GM19438 (cell line): ENCODE measurements at regions not wholly inside any gene's neighbourhood (a gene's known extent, or its start where the extent isn't known, plus 50 kb on each side); places are given as distances from the start of the nearest gene placed in this dataset.

ENCODE experiments used
- ATAC-seq: cut with Tn5 transposase; IDR thresholded peaks from one replicate; pipeline ENCODE4 v1.9.1; 2021; ENCODE audit warnings: low read depth; ENCODE audit not compliant: unreplicated experiment

GRCh38 chr14:22513066-22513812 is 75.8 kb downstream of the DAD1 start:
- no peak for ATAC-seq

DNA sequence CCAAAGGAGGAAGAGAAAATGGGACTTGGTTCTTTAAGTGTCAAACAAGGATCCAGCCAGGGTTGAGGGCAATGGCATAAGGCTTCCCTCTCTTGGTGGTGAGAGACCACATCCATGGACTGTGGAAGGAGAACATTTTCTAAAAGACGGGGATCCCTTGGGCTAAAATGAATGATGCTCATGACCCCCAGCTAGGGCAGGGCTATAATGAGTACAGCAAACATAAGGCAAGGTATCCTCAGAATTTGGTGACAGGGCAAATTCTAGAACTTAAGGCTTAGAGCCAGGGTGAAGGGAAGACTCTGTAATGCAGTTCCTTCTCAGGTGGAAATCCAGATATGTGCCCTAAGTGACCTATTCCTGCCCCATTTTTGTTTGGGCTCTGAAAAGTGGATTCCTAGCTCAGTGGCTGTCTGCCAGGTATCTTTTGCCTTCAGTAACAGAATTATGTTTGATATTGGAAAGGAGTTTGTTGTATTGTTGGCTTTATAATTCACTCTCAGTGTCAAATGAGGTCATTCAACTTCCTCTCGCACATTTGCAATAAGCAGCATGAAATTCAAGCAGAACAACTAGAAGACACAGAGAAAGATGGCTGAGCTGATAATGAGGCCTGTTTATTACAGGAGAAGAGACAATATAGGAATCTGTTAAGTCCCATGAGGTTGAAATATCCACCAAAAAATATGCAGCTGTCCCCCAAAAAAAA is 76.8 kb downstream of the DAD1 start:
- no peak for ATAC-seq

DNA sequence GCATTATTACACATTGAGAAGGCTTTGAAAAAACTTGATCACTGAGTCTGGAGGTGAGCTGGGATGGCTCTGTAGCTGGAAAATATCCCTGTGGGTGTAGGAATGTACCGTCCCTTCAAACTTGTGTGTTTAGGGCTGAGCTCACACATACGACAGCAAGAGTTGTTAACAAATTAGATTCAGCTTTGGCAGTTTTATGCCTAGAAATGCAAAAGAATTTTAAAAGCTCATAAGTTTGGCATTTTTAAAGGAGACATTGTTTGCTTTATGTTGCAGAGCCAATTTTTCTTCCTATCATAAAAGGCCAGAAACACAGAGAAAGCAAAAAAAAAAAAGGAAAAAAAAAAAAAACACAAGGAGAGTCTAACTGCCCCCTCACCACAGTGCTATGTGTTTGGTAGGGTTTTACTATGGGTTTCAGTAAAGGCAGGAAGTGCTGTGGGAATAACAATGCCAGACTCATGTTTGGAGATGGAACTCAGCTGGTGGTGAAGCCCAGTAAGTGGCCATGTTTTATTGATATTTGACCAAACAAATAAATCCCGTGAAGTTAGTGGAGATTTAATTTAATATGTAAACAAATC is 78.4 kb downstream of the DAD1 start:
- ATAC-seq: no peak

- no peak for ATAC-seq
These were observed 79.2 kb downstream of the DAD1 start for GRCh38 chr14:22509751-22510300.

DNA sequence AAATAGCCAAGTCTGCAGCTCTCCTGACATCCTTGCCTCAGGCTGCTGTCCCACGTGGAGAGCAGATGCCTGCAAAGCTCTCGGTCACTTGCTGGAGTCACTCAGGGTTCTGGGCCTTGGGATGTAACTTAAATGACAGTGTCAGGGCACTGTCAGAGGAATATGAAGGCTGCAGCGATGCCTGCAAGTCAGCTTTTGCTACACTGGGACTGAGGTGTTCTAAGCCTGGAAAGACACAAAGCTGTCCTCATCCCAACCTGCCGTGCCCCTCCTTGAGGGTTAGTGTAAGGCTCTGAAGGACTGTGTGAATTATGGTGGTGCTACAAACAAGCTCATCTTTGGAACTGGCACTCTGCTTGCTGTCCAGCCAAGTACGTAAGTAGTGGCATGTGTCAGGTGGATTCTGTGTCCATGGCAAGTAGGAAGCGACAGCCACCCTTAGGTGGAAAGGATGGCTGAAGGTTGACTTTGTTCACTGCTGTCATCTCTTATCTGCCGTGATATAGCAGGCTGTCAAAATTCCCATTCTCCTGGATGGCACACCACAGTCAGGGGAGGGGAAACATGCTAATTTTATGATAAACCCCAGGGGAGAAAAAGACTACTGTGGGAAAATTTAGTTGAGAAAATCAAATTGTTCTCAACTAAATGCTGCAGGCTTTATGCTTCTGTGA is 79.9 kb downstream of the DAD1 start:
- no peak for ATAC-seq

GRCh38 chr14:22508662-22509035 is 80.4 kb downstream of the DAD1 start:
- no peak for ATAC-seq

DNA sequence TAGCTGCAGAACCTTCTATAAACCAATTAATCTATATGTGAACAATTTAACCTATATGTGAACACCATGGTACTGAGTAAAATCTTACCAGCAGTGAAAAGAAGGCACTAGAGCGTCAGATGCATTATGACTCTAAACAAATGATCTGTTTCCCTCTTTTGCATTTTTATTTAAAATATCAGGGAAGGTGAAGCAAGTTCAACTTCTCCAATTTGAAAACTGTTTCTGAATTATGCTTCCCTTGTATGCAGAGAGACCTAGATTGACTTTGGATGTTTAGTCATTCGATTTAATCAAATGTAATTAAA is 80.9 kb downstream of the DAD1 start:
- no peak for ATAC-seq

- no peak for ATAC-seq
These were observed 82.2 kb downstream of the DAD1 start for GRCh38 chr14:22506778-22507351.

DNA sequence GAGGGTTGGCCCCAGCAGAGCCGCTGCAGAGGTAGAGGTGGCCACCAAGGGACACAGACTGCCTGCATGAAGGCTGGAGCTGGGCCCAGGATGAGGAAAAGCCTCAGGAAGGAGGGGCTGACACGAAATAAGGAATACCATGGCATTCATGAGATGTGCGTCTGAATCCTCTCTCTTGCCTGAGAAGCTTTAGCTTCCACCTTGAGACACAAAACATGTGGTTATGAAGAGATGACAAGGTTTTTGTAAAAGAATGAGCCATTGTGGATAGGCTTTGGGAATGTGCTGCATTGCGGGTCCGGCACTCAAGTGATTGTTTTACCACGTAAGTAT is 82.7 kb downstream of the DAD1 start:
- ATAC-seq: no peak

DNA sequence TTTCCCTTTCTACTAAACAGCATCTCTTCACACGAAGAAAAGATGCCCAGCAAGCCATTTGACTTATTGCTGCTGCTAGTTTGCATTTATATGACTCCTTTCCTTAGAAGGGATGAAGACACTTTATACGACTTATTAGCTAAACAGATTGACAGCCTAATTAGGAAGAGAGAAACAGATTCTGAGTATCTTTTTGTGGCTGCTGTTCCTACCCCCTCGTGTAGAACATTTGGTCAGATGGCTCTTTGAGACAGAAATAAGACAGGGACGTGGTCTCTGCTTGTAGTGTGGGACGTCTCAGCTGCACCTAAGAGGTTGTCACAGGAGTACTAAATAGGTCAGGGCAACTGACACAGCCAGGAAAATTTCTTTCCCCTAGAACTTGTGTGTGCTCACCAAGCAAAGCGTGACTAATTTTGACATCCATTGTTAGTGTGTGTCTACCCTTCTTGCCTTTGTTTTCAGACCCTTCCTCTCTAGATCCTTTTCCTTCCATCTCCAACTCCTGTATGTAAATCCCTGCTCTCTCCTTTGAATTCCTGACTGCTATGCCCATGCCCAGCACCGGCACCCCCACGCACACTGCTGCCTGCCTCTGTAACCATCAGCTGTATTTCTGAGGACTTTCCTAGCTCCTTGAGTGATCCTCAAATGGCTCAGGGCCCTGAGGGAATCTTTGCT is 83.2 kb downstream of the DAD1 start:
- no peak for ATAC-seq

GRCh38 chr14:22505309-22505696 is 83.7 kb downstream of the DAD1 start:
- no peak for ATAC-seq

GRCh38 chr14:22502551-22502950 is 86.5 kb downstream of the DAD1 start:
- no peak for ATAC-seq

- ATAC-seq: no peak
These were observed 87.0 kb downstream of the DAD1 start for GRCh38 chr14:22502007-22502406.

DNA sequence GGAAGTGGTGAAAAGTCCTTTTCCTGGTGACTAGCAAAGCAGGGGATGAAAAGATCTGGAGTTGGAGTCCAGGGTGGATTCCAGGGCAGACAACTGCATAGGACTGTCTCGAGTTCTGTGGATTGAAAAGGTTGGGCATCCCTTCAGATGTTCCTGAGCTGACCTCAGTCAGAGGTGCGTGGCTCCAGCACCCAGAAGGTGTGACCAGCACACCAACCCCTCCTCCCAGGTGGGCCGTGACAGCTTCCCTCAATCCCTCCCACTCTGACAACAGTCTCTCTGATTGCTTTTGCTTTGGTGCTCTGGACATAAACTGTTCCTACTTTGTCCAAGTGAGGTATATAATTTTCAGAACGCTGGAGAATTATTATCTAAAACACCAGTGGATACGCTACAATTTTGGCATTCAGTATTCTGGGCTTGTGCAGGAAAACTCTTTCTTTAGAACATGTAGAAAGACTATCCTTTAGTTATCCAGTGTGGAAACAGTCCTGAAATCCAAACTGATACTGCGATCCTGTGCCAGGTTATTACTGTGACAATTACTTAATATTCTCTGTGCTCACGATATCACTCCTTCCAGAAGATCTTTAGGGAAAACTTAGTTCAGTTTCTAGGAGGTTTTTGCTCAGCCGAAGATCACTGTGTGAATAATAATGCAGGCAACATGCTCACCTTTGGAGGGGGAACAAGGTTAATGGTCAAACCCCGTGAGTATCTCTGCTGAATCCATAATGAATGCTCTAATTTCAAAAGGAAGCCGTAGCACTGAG is 87.9 kb downstream of the DAD1 start:
- no peak for ATAC-seq

- no peak for ATAC-seq
These were observed 88.5 kb downstream of the DAD1 start for GRCh38 chr14:22500525-22500924.

DNA sequence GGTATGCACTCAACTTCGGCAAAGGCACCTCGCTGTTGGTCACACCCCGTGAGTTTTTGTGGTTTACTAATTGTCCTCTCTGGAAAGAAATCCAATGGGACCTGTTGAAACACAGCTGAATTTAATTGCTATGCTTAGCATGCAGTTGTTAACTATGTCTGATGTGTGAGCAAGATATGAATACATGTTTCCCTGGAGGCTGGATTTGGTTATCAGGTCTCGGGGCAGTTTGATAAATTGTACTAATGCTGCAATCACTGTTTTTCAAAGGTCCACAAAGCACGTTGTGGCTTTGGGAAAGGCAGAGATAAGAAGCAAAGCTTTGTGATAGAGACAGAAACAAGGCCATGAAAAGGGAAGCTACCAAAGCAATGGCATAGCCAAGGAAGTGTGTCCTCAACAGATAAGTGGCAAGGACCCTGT is 91.3 kb downstream of the DAD1 start:
- no peak for ATAC-seq

- peak; percentile 8 for ATAC-seq
These were observed 91.9 kb downstream of the DAD1 start for GRCh38 chr14:22497144-22497423.

GRCh38 chr14:22494486-22495135 is 94.4 kb downstream of the DAD1 start:
- ATAC-seq: no peak

DNA sequence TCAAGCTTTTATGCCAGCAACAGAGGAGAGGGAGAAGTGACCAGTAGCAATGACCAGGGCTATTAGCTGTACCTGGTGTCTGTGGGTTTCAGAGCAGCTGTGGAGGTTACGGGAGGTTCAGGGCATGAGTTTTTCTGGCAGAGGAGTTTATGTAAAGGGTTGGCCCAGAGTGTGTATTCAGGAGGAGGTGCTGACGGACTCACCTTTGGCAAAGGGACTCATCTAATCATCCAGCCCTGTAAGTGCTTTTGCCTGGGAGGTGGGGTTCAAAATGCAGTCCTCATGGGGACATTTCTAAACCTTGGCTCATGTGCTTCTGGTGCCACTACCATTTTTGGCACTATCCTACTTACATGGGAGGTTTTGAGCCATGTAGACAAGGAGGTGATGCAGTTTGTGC is 95.3 kb downstream of the DAD1 start:
- ATAC-seq: no peak
